Colonic mucosa (tissue), 4 donors: ENCODE measurements at regions not wholly inside any gene's neighbourhood (a gene's known extent, or its start where the extent isn't known, plus 50 kb on each side); places are given as distances from the start of the nearest gene placed in this dataset.

Experiments
- DNase-seq: peaks from one replicate; pipeline ENCODE4 v3.0.0-alpha.2; 2020
- H3K27ac ChIP-seq: fragments of 200-600 bp; one replicate; pipeline ENCODE4 v1.8.0; 2021
- H3K27me3 ChIP-seq: fragments of 200-600 bp; one replicate; pipeline ENCODE4 v1.8.0; 2021
- H3K36me3 ChIP-seq: fragments of 200-600 bp; one replicate; pipeline ENCODE4 v1.8.0; 2021
- H3K4me1 ChIP-seq: fragments of 200-600 bp; one replicate; pipeline ENCODE4 v1.8.0; 2021; ENCODE audit warnings: mild to moderate bottlenecking
- H3K4me3 ChIP-seq: fragments of 200-600 bp; one replicate; pipeline ENCODE4 v1.8.0; 2021
- H3K9ac ChIP-seq, 2 donors: one replicate each; pipeline ENCODE4 v1.7.0; 2013; ENCODE audit warnings: control low read depth in 2 of 2, low read depth in 2 of 2, low read length in 2 of 2
- H3K9me3 ChIP-seq: fragments of 200-600 bp; one replicate; pipeline ENCODE4 v1.8.0; 2021
- intact Hi-C: fragments of 100-400 bp; cut with DNase I; formaldehyde crosslinking; loops from one replicate; pipeline ENCODE4 v1.14.1; 2022
- TF ChIP-seq, protein P1 (sequence below): fragments of 200-600 bp; IDR thresholded peaks from one replicate; pipeline ENCODE4 v1.8.0; 2022; ENCODE audit warnings: antibody characterized with exemption, mild to moderate bottlenecking
- donor health status: healthy.
- donor health status: DM: no; HTN: no; CAD: no.
- donor health status: DM: no; HTN: no; CAD: no.

DNA sequence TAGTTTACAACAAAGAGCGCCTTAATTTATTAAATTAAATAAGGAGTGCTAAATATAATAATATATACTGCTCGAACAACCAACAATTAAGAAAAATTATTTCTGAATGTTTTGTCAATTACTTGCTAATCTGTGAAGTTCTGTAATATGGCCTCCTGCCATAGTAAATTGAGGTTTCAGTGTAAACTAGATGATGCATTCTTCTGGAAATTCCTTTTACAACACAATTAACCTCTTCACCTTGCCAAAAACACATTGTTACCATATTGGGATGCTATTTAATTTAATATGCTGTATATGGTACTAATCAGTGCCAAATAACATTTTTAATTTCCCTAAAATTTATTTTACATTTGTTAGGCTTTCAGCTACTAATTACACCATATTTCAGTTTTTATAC lies 808.4 kb upstream of the CITED2 start:
- intact Hi-C loops: no loop called here
- no peak overlapping the region for H3K9ac ChIP-seq
- no peak overlapping the region for H3K27ac ChIP-seq
- H3K27me3 ChIP-seq: no peaks in the 10 kb centered on the region
- TF ChIP-seq, protein P1, sequence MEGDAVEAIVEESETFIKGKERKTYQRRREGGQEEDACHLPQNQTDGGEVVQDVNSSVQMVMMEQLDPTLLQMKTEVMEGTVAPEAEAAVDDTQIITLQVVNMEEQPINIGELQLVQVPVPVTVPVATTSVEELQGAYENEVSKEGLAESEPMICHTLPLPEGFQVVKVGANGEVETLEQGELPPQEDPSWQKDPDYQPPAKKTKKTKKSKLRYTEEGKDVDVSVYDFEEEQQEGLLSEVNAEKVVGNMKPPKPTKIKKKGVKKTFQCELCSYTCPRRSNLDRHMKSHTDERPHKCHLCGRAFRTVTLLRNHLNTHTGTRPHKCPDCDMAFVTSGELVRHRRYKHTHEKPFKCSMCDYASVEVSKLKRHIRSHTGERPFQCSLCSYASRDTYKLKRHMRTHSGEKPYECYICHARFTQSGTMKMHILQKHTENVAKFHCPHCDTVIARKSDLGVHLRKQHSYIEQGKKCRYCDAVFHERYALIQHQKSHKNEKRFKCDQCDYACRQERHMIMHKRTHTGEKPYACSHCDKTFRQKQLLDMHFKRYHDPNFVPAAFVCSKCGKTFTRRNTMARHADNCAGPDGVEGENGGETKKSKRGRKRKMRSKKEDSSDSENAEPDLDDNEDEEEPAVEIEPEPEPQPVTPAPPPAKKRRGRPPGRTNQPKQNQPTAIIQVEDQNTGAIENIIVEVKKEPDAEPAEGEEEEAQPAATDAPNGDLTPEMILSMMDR: no peak
- DNase-seq: no peak
- H3K36me3 ChIP-seq: no peaks in the 10 kb centered on the region
- H3K4me3 ChIP-seq: no peak overlapping the region
- no peaks in the 10 kb centered on the region for H3K9me3 ChIP-seq
- no peaks in the 10 kb centered on the region for H3K4me1 ChIP-seq

DNA sequence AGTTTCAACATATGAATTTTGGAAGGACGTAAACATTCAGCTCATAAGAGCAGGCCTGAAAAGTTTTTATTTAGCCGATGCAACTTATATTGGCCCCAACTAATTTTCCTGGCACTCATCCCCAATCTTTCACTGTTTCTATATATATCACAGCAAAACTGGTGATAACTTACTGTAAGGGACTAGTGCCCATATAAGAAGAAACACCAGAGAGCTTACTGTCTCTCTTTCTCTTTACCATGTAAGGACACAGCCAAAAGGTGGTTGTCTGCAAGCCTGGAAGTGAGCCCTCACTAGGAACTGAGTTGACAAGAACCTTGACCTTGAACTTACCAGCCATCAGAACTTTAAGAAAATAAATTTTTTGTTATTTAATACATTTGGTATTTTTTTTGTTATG lies 807.4 kb upstream of the CITED2 start:
- intact Hi-C loops: no loop called here
- no peak for DNase-seq
- Histone ChIP-seq H3K4me3 (no peak overlapping the region), H3K27ac (no peak overlapping the region), H3K27me3 (no peaks in the 10 kb centered on the region), H3K9ac (no peak overlapping the region), H3K36me3 (no peaks in the 10 kb centered on the region), H3K4me1 (no peaks in the 10 kb centered on the region), H3K9me3 (no peaks in the 10 kb centered on the region)
- TF ChIP-seq, protein P1: no peak

DNA sequence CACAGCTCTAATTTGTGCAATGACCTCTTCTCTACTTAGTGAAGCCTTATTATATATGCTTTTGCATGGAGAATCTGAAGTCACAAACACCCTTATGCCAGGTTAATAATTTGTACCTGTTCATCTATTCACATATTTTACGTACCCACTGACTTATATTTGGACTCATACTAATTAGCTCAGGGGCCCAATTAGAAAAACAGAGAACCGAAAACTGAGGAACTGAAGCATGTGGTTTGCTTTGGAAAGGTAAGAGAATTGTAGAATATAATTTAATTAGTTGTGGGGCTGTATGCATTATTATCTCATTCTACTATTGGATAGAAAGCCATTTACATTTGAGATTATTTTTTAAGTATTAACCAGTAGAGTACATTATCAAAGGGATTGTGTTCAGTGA lies 805.9 kb upstream of the CITED2 start:
- Histone ChIP-seq H3K9me3 (no peaks in the 10 kb centered on the region), H3K27me3 (no peaks in the 10 kb centered on the region), H3K27ac (no peak overlapping the region), H3K36me3 (no peaks in the 10 kb centered on the region), H3K4me3 (no peak overlapping the region), H3K9ac (no peak overlapping the region), H3K4me1 (no peaks in the 10 kb centered on the region)
- TF ChIP-seq, protein P1: no peak
- no peak for DNase-seq
- intact Hi-C loops: no loop called here

DNA sequence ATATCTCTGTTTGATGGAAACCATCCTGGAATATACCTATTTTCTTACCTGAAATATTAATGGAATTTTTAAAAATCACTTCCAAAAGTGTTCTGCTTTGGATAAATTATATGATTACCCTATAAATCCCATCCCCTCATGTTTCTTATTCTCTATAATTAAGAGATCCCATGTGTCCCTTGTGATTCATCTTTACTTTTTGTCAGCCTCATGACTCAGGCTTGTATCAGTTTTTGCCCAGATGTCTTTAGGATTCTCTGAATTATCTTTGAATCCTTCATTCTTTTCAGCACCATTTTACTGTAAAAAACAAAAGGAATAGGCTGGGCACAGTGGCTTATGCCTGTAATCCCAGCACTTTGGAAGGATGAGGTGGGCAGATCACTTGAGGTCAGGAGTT lies 804.5 kb upstream of the CITED2 start:
- DNase-seq: no peak
- TF ChIP-seq, protein P1: no peak
- H3K27me3 ChIP-seq: no peaks in the 10 kb centered on the region
- intact Hi-C loops: no loop called here
- no peaks in the 10 kb centered on the region for H3K36me3 ChIP-seq
- no peak overlapping the region for H3K9ac ChIP-seq
- H3K27ac ChIP-seq: no peak overlapping the region
- H3K9me3 ChIP-seq: no peaks in the 10 kb centered on the region
- H3K4me3 ChIP-seq: no peak overlapping the region
- no peaks in the 10 kb centered on the region for H3K4me1 ChIP-seq

DNA sequence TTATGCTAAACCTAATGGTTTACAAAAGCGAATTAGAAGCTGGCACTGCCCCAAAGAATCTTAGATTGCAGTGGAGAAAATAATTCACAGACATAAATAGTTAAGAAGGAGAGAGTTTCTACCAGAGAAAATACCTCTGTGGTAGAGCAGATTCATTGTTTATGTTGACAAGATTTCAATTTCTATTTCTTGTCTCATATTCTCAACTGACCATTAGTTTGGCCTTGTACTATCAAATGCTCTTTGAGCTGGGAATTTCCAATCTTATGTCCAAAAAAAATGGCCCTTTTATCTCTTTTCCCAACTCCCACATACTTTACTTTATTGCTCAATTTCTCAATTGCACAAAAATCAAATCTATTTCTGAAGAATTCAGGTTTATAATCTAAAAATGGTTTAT lies 804.1 kb upstream of the CITED2 start:
- Histone ChIP-seq H3K27me3 (no peaks in the 10 kb centered on the region), H3K4me1 (no peaks in the 10 kb centered on the region), H3K4me3 (no peak overlapping the region), H3K27ac (no peak overlapping the region), H3K9ac (no peak overlapping the region), H3K36me3 (no peaks in the 10 kb centered on the region), H3K9me3 (no peaks in the 10 kb centered on the region)
- intact Hi-C loops: no loop called here
- DNase-seq: no peak
- TF ChIP-seq, protein P1: no peak

DNA sequence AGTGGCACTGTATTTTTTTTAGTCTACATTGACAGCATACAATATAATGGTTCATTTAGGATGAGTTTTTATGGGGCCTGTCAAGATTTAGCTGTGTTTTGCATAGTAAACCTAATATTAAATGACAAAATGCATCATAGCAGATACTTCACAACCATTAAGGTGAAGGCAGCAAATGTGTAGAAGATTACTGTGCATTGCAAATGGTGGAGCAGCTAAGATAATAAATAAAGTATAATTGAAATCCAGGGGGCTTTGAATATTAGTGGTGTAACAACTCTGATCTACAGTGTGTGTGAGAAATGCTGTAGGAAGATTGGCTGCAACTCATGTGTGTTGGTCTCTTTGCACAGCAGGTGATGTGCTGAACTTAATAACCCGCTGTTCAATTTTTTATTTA lies 801.9 kb upstream of the CITED2 start:
- Histone ChIP-seq H3K27me3 (no peaks in the 10 kb centered on the region), H3K27ac (no peak overlapping the region), H3K9ac (no peak overlapping the region), H3K4me1 (no peaks in the 10 kb centered on the region), H3K4me3 (no peak overlapping the region), H3K9me3 (no peaks in the 10 kb centered on the region), H3K36me3 (no peaks in the 10 kb centered on the region)
- intact Hi-C loops: no loop called here
- no peak for DNase-seq
- TF ChIP-seq, protein P1: no peak
